Endothelial cell of umbilical vein (primary cell): ENCODE measurements at regions not wholly inside any gene's neighbourhood (a gene's known extent, or its start where the extent isn't known, plus 50 kb on each side); places are given as distances from the start of the nearest gene placed in this dataset.

Experiments
- BruUV-seq: library from RNA; stranded (reverse); fragments of 400-500 nt; replicated peaks from 2 replicates; lab custom pipeline; 2021; lab: Mats Ljungman, UMichigan
- CTCF ChIA-PET: fragments of 300-600, 350-600 bp; sonication (Branson Sonifier 250); formaldehyde crosslinking; loops from one replicate; lab custom pipeline; 2021; ENCODE audit warnings: antibody characterized with exemption, inconsistent platforms; lab: Charles Lee
- POLR2A ChIA-PET: fragments of 300-600, 350-600 bp; sonication (Branson Sonifier 250); formaldehyde crosslinking; loops from one replicate; lab custom pipeline; 2021; ENCODE audit warnings: antibody characterized with exemption, inconsistent platforms; lab: Charles Lee
- DNase-seq: peaks from one replicate; pipeline ENCODE4 v3.0.0-alpha.2; 2011; ENCODE audit warnings: low read depth, low spot score
- FAIRE-seq: peaks from 2 replicates; lab custom pipeline; 2011; peaks lifted over from hg19 to GRCh38; lab: Jason Lieb, UNC
- H2AFZ ChIP-seq: 2 replicates; pipeline ENCODE4 v1.6.0; 2012; ENCODE audit warnings: low read depth, low read length, control low read depth, inconsistent platforms
- H3K27ac ChIP-seq: 2 replicates; pipeline ENCODE4 v1.5.1; 2011; ENCODE audit warnings: low read depth, mild to moderate bottlenecking, control low read depth, low read length, moderate library complexity; ENCODE audit not compliant: insufficient read depth
- H3K27me3 ChIP-seq, 2 experiments: 2 replicates each; pipeline versions ENCODE4 v1.6.0 to v1.6.1; 2011; ENCODE audit warnings: low read length in 2 of 2, mixed read lengths in 1 of 2; ENCODE audit not compliant: control insufficient read depth in 2 of 2, insufficient read depth in 2 of 2
- H3K36me3 ChIP-seq, 2 experiments: 2 replicates in 1 of 2; 3 replicates in 1 of 2; pipeline ENCODE4 v1.5.1; 2011; ENCODE audit warnings: low read length in 2 of 2, mild to moderate bottlenecking in 1 of 2, moderate library complexity in 1 of 2; ENCODE audit not compliant: control insufficient read depth in 2 of 2, insufficient read depth in 2 of 2; ENCODE audit errors: extremely low read depth in 1 of 2
- H3K4me1 ChIP-seq: 3 replicates; pipeline ENCODE4 v1.5.1; 2011; ENCODE audit warnings: mild to moderate bottlenecking, low read length; ENCODE audit not compliant: control insufficient read depth, insufficient read depth; ENCODE audit errors: extremely low read depth
- H3K4me2 ChIP-seq: 2 replicates; pipeline ENCODE4 v1.6.1; 2011; ENCODE audit warnings: low read length, control low read depth, mixed read lengths; ENCODE audit not compliant: insufficient read depth
- H3K4me3 ChIP-seq, 3 experiments: fragments of 200-600 bp in 1 of 3; sonication (generic), shearing (Covaris generic) in 1 of 3; replicated peaks in 1 of 3; 2 replicates each; pipeline ENCODE4 v1.5.1; 2011 to 2016; ENCODE audit warnings: control low read depth in 3 of 3, low read length in 3 of 3, mild to moderate bottlenecking in 2 of 3, inconsistent platforms in 1 of 3, low read depth in 1 of 3, moderate library complexity in 1 of 3; ENCODE audit not compliant: insufficient read depth in 1 of 3
- H3K79me2 ChIP-seq: 2 replicates; pipeline ENCODE4 v1.6.0; 2012; ENCODE audit warnings: low read length, inconsistent platforms; ENCODE audit not compliant: control insufficient read depth, insufficient read depth
- H3K9ac ChIP-seq: replicated peaks from 2 replicates; pipeline ENCODE3; 2011; ENCODE audit warnings: low read length, control low read depth; ENCODE audit not compliant: insufficient read depth; ENCODE audit errors: extremely low read depth
- H3K9me1 ChIP-seq: replicated peaks from 3 replicates; pipeline ENCODE4 v1.6.0; 2011; ENCODE audit warnings: mild to moderate bottlenecking, low read length; ENCODE audit not compliant: control insufficient read depth, insufficient read depth; ENCODE audit errors: extremely low read depth
- H3K9me3 ChIP-seq: replicated peaks from 2 replicates; pipeline ENCODE4 v1.5.1; 2012; ENCODE audit warnings: low read length, inconsistent platforms; ENCODE audit not compliant: control insufficient read depth, insufficient read depth
- H4K20me1 ChIP-seq: replicated peaks from 2 replicates; pipeline ENCODE3; 2011; ENCODE audit warnings: mild to moderate bottlenecking, low read length; ENCODE audit not compliant: control insufficient read depth, insufficient read depth; ENCODE audit errors: extremely low read depth
- JUN ChIP-seq: IDR thresholded peaks from 2 replicates; pipeline ENCODE4 v1.6.1; 2011; ENCODE audit warnings: borderline replicate concordance, low read depth; ENCODE audit not compliant: insufficient read length, insufficient read depth
- POLR2A ChIP-seq: IDR thresholded peaks from 2 replicates; pipeline ENCODE4 v1.6.1; 2012; ENCODE audit warnings: low read depth, mild to moderate bottlenecking, control low read depth, low read length
- POLR2AphosphoS5 ChIP-seq: IDR thresholded peaks from 2 replicates; pipeline ENCODE4 v1.6.1; 2012; ENCODE audit warnings: low read depth, mild to moderate bottlenecking, control low read depth, low read length, moderate library complexity; ENCODE audit not compliant: insufficient read depth
- dilution Hi-C: fragments of 300-500 bp; cut with MboI; formaldehyde crosslinking; loops from one replicate; pipeline ENCODE4 v1.15.0; 2019; ENCODE audit warnings: low sequenced_read_pairs; ENCODE audit not compliant: extremely low pct_ligation_motif_present
- intact Hi-C: fragments of 100-400 bp; cut with micrococcal nuclease; formaldehyde crosslinking; loops from one replicate; pipeline ENCODE4 v1.10.0; 2022
- TF ChIP-seq, protein P1 (sequence below), 2 donors: IDR thresholded peaks; 1 replicate in 1 of 2; 2 replicates in 1 of 2; pipeline ENCODE4 v1.5.1; 2011; ENCODE audit warnings: low read length in 2 of 2, mild to moderate bottlenecking in 2 of 2, moderate library complexity in 2 of 2, control low read depth in 1 of 2, inconsistent platforms in 1 of 2, low read depth in 1 of 2; ENCODE audit not compliant: insufficient read depth in 1 of 2; ENCODE audit errors: extremely low read depth in 1 of 2
- TF ChIP-seq, protein P2 (sequence below): IDR thresholded peaks from 2 replicates; pipeline ENCODE4 v1.6.1; 2011; ENCODE audit not compliant: insufficient read depth, insufficient read length

DNA sequence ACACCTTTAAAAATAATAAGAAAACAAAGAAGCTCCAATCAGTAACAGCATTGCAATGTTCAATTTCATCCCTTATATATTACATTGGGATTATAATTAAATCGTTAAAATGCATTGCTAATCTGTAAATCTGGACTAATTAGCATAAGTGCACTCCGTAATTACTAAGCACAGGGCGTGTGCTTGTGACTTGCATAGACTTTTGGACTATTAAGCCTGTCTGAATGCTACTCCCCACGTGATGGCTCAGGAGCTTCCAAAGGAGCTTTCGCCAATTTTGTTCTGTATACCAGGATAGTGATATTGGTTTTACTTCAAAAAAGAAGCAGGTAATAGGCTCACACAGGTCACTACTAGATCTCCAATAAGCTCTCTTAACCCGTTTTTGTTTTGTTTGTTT lies 497.1 kb downstream of the SMARCA1 start:
- H3K36me3 ChIP-seq = no peaks in the 10 kb centered on the region
- no peak for DNase-seq
- TF ChIP-seq POLR2A = no peak
- TF ChIP-seq POLR2AphosphoS5 = no peak
- TF ChIP-seq JUN = no peak
- TF ChIP-seq, protein P1, sequence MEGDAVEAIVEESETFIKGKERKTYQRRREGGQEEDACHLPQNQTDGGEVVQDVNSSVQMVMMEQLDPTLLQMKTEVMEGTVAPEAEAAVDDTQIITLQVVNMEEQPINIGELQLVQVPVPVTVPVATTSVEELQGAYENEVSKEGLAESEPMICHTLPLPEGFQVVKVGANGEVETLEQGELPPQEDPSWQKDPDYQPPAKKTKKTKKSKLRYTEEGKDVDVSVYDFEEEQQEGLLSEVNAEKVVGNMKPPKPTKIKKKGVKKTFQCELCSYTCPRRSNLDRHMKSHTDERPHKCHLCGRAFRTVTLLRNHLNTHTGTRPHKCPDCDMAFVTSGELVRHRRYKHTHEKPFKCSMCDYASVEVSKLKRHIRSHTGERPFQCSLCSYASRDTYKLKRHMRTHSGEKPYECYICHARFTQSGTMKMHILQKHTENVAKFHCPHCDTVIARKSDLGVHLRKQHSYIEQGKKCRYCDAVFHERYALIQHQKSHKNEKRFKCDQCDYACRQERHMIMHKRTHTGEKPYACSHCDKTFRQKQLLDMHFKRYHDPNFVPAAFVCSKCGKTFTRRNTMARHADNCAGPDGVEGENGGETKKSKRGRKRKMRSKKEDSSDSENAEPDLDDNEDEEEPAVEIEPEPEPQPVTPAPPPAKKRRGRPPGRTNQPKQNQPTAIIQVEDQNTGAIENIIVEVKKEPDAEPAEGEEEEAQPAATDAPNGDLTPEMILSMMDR (IDR thresholded peaks at IDR 0.05; ENCODE audit: extremely low read depth in 1 of 2, insufficient read depth in 1 of 2, low read depth in 1 of 2, low read length in 2 of 2) = no peak
- no peaks in the 10 kb centered on the region for H3K9me3 ChIP-seq
- H3K9ac ChIP-seq = no peak overlapping the region
- H3K4me2 ChIP-seq = no peak overlapping the region
- POLR2A ChIA-PET = no interaction called here
- BruUV-seq = no TSS peak
- no peak for FAIRE-seq
- dilution Hi-C loops = no loop called here
- H3K27ac ChIP-seq = no peak overlapping the region
- no peaks in the 10 kb centered on the region for H3K4me1 ChIP-seq
- H3K4me3 ChIP-seq = no peak overlapping the region
- H3K79me2 ChIP-seq = no peaks in the 10 kb centered on the region
- CTCF ChIA-PET = no interaction called here
- no peak overlapping the region for H2AFZ ChIP-seq
- no peaks in the 10 kb centered on the region for H4K20me1 ChIP-seq
- no peaks in the 10 kb centered on the region for H3K9me1 ChIP-seq
- H3K27me3 ChIP-seq = no peaks in the 10 kb centered on the region
- intact Hi-C loops = no loop called here

DNA sequence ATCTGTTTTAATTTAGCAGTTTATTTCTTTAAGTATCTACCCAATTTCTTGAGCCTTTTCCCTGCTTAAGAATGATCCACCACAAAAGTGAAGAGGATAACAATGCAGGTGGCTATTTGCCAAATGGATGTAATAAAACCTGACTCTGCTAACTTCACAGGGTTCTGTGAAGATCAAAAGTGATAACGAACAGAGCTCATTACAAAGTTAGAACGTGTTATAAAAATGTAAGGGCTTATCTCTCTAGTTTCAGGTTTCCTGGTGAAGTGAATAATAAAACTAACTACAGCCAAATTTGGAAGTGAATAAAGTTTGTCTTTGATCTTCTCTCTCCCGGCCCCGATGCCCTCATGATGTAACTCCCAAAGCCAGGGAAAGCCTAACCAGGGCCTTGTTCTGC lies 497.9 kb downstream of the SMARCA1 start:
- dilution Hi-C loops = no loop called here
- Histone ChIP-seq H3K9me3 (no peaks in the 10 kb centered on the region), H3K79me2 (no peaks in the 10 kb centered on the region), H4K20me1 (no peaks in the 10 kb centered on the region), H3K27me3 (no peaks in the 10 kb centered on the region), H3K36me3 (no peaks in the 10 kb centered on the region), H3K9me1 (no peaks in the 10 kb centered on the region), H3K27ac (no peak overlapping the region), H3K4me3 (no peak overlapping the region), H3K4me1 (no peaks in the 10 kb centered on the region), H3K9ac (no peak overlapping the region), H3K4me2 (no peak overlapping the region), H2AFZ (no peak overlapping the region)
- intact Hi-C loops = no loop called here
- FAIRE-seq (no peak), DNase-seq (no peak)
- no TSS peak for BruUV-seq
- CTCF ChIA-PET = no interaction called here
- POLR2A ChIA-PET = no interaction called here
- TF ChIP-seq, protein P2, sequence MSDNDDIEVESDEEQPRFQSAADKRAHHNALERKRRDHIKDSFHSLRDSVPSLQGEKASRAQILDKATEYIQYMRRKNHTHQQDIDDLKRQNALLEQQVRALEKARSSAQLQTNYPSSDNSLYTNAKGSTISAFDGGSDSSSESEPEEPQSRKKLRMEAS = no peak
- TF ChIP-seq POLR2A = no peak
